MM.1S (cell line): ENCODE measurements at regions not wholly inside any gene's neighbourhood (a gene's known extent, or its start where the extent isn't known, plus 50 kb on each side); places are given as distances from the start of the nearest gene placed in this dataset.

ENCODE experiments used
- DNase-seq: peaks from one replicate; pipeline ENCODE4 v3.0.0-alpha.2; 2015
- H2AFZ ChIP-seq: fragments of 300-600 bp; sonication (generic); 2 replicates; pipeline ENCODE4 v1.6.0; 2016; ENCODE audit warnings: antibody characterized with exemption, low read length
- H3F3A ChIP-seq: fragments of 300-600 bp; sonication (generic); 2 replicates; pipeline ENCODE4 v1.6.1; 2016; ENCODE audit warnings: mild to moderate bottlenecking, antibody characterized with exemption, low read length, moderate library complexity, mixed read lengths; ENCODE audit not compliant: insufficient read depth
- H3K27ac ChIP-seq: fragments of 300-600 bp; sonication (generic); 2 replicates; pipeline ENCODE4 v1.5.1; 2016; ENCODE audit warnings: mild to moderate bottlenecking, low read length
- H3K27me3 ChIP-seq: fragments of 300-600 bp; sonication (generic); replicated peaks from 2 replicates; pipeline ENCODE4 v1.6.0; 2016; ENCODE audit warnings: low read length; ENCODE audit not compliant: insufficient read depth
- H3K36me3 ChIP-seq: fragments of 300-600 bp; sonication (generic); replicated peaks from 2 replicates; pipeline ENCODE4 v1.6.1; 2016; ENCODE audit warnings: mild to moderate bottlenecking, low read length, mixed read lengths; ENCODE audit not compliant: insufficient read depth
- H3K4me1 ChIP-seq: fragments of 300-600 bp; sonication (generic); 2 replicates; pipeline ENCODE4 v1.6.1; 2016; ENCODE audit warnings: low read length, mixed read lengths
- H3K4me2 ChIP-seq: fragments of 300-600 bp; sonication (generic); 2 replicates; pipeline ENCODE4 v1.6.0; 2016; ENCODE audit warnings: low read depth, low read length
- H3K4me3 ChIP-seq: fragments of 300-600 bp; sonication (generic); 2 replicates; pipeline ENCODE4 v1.5.1; 2016; ENCODE audit warnings: low read length, mixed read lengths
- H3K79me2 ChIP-seq: fragments of 300-600 bp; sonication (generic); 2 replicates; pipeline ENCODE4 v1.6.1; 2016; ENCODE audit warnings: mixed run types, low read length, mixed read lengths
- H3K9ac ChIP-seq: fragments of 300-600 bp; sonication (generic); 2 replicates; pipeline ENCODE4 v1.6.1; 2016; ENCODE audit warnings: low read length, mixed read lengths
- H3K9me2 ChIP-seq: fragments of 300-600 bp; sonication (generic); replicated peaks from 2 replicates; pipeline ENCODE4 v1.6.1; 2016; ENCODE audit warnings: mild to moderate bottlenecking, low read length, mixed read lengths; ENCODE audit not compliant: insufficient read depth
- H3K9me3 ChIP-seq: fragments of 300-600 bp; sonication (generic); replicated peaks from 2 replicates; pipeline ENCODE4 v1.6.1; 2016; ENCODE audit warnings: mild to moderate bottlenecking, low read length, mixed read lengths; ENCODE audit not compliant: insufficient read depth
- H4K20me1 ChIP-seq: fragments of 300-600 bp; sonication (generic); 2 replicates; pipeline ENCODE4 v1.6.1; 2016; ENCODE audit warnings: mild to moderate bottlenecking, low read length, moderate library complexity, mixed read lengths; ENCODE audit not compliant: insufficient read depth
- EZH2 ChIP-seq: fragments of 300-600 bp; sonication (generic); optimal IDR thresholded peaks from 2 replicates; pipeline ENCODE3; 2017; ENCODE audit warnings: low read depth, mild to moderate bottlenecking, antibody characterized with exemption, low read length, mixed read lengths
- EZH2phosphoT487 ChIP-seq: fragments of 300-600 bp; sonication (generic); IDR thresholded peaks from 2 replicates; pipeline ENCODE4 v1.6.1; 2018; ENCODE audit warnings: antibody characterized with exemption, low read length
- TF ChIP-seq, protein P1 (sequence below): fragments of 300-600 bp; sonication (generic); IDR thresholded peaks from 2 replicates; pipeline ENCODE4 v1.5.1; 2016; ENCODE audit warnings: antibody characterized with exemption, low read length, mixed read lengths

DNA sequence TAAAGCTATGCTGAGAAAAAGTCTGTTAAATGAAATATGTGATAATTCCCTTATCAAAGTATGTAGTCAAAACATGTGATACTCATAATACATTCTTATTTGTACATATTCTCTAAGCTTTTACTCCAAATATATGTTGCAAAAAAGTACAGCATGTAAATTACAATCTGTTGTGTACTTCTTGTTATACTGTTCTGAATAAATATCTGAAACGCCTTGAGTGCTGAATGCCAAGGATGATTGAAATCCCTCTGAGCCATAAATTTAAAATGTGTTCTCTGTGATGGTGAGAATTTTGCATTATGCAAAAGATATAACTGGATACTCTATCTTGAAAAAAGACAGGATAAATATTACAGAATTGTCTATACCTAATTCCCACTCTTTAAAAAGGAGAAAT, 1128.0 kb downstream of the STPG2 start:
- Histone ChIP-seq H3K27me3 (no peaks in the 10 kb centered on the region), H3K4me1 (no peaks in the 10 kb centered on the region), H3K4me2 (no peak overlapping the region), H3K9me2 (no peaks in the 10 kb centered on the region), H3K27ac (no peak overlapping the region), H3F3A (no peaks in the 10 kb centered on the region), H3K36me3 (no peaks in the 10 kb centered on the region), H4K20me1 (no peaks in the 10 kb centered on the region), H3K79me2 (no peaks in the 10 kb centered on the region), H3K9ac (no peak overlapping the region), H2AFZ (no peak overlapping the region), H3K9me3 (no peaks in the 10 kb centered on the region), H3K4me3 (no peak overlapping the region)
- no peak for TF ChIP-seq EZH2phosphoT487
- TF ChIP-seq EZH2 = no peak
- TF ChIP-seq, protein P1, sequence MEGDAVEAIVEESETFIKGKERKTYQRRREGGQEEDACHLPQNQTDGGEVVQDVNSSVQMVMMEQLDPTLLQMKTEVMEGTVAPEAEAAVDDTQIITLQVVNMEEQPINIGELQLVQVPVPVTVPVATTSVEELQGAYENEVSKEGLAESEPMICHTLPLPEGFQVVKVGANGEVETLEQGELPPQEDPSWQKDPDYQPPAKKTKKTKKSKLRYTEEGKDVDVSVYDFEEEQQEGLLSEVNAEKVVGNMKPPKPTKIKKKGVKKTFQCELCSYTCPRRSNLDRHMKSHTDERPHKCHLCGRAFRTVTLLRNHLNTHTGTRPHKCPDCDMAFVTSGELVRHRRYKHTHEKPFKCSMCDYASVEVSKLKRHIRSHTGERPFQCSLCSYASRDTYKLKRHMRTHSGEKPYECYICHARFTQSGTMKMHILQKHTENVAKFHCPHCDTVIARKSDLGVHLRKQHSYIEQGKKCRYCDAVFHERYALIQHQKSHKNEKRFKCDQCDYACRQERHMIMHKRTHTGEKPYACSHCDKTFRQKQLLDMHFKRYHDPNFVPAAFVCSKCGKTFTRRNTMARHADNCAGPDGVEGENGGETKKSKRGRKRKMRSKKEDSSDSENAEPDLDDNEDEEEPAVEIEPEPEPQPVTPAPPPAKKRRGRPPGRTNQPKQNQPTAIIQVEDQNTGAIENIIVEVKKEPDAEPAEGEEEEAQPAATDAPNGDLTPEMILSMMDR = no peak
- DNase-seq = no peak

DNA sequence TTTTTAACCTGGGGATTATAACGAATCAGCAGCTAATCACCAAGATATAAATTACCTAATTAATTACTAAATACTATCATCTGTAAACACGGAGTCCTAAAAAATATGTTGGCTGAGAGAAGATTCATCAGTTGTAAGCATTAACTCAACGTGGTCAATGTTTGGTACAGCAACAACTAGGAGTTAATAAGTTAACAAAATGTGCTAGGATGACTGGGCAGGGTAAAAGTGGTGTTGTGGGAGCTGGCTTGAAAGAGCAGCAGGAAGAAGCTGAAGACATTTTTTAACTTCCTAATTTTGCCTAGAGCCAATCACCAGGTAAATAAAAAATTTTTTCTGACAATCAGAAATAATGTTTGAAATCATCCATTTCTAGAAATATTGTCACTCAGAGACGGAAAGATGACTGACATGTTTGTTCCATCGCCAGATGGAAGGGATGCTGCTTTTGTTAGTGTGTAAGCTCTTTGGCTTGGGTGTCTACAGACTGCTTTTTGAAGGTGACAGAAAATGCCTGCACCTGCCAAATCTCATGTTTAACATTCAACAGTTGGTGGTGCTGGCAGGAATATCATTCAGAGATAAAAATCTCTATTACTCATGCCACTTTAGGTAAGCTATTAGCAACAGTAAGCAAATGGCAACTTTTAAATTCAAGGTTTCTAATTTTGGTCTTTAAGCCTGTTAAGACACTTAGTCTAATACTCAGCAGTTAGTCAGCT, 1126.9 kb downstream of the STPG2 start:
- Histone ChIP-seq H3K9ac (no peak overlapping the region), H3K4me2 (no peak overlapping the region)

DNA sequence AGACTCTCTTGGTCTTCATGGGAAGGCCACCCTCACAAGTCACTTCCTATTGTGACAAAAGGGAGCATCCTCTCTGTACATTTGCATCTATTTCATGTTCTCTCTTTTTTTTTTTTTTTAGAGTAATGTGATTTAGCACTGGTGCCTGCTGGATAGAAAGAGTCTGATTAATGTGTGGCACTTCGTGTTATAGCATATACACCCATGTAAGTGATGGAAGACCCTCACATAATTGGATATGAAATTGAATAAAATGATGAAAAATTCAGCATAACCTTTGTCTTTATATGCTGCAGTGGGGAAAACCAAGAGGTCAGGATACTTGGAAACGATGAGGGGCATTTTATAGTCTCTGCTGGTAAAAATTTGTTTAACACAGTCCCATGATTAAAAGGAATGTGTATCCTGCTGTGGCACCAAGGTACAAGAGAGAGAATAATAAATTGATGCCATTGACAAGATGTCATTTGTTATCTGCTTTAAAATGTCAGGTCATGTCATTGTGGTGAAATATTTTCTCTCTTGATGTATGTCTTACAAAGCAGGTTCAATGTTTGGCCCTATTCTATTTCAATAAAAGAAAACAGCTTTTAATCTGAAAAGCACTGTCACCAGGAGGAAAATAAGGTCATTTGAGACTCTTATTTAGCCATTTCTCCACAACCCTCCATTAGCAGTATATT, 1115.4 kb downstream of the STPG2 start:
- no peaks in the 10 kb centered on the region for H3K4me1 ChIP-seq
- no peak overlapping the region for H2AFZ ChIP-seq
- TF ChIP-seq EZH2phosphoT487 (no peak), EZH2 (no peak)
- TF ChIP-seq, protein P1 = no peak
- no peak overlapping the region for H3K27ac ChIP-seq
- H3K4me3 ChIP-seq = no peak overlapping the region
- H3K36me3 ChIP-seq = no peaks in the 10 kb centered on the region
- no peaks in the 10 kb centered on the region for H3K79me2 ChIP-seq
- no peaks in the 10 kb centered on the region for H3F3A ChIP-seq
- H3K9me3 ChIP-seq = no peaks in the 10 kb centered on the region
- no peak overlapping the region for H3K9ac ChIP-seq
- no peaks in the 10 kb centered on the region for H3K9me2 ChIP-seq
- no peak overlapping the region for H3K4me2 ChIP-seq
- H3K27me3 ChIP-seq = no peaks in the 10 kb centered on the region
- no peak for DNase-seq
- H4K20me1 ChIP-seq = no peaks in the 10 kb centered on the region

More for the DNA sequence above, 1126.9 kb downstream of the STPG2 start:
- H3K27ac ChIP-seq = no peak overlapping the region
- no peaks in the 10 kb centered on the region for H3K79me2 ChIP-seq
- no peak for TF ChIP-seq EZH2
- no peak for TF ChIP-seq EZH2phosphoT487
- TF ChIP-seq, protein P1 = no peak
- H3K4me1 ChIP-seq = no peaks in the 10 kb centered on the region
- H3K36me3 ChIP-seq = no peaks in the 10 kb centered on the region
- DNase-seq = no peak
- H3K9me2 ChIP-seq = no peaks in the 10 kb centered on the region
- no peaks in the 10 kb centered on the region for H3K27me3 ChIP-seq
- no peak overlapping the region for H3K4me3 ChIP-seq
- H3F3A ChIP-seq = no peaks in the 10 kb centered on the region
- H4K20me1 ChIP-seq = no peaks in the 10 kb centered on the region
- no peaks in the 10 kb centered on the region for H3K9me3 ChIP-seq
- H2AFZ ChIP-seq = no peak overlapping the region
